Bronchial epithelial cell (primary cell): ENCODE measurements at regions not wholly inside any gene's neighbourhood (a gene's known extent, or its start where the extent isn't known, plus 50 kb on each side); places are given as distances from the start of the nearest gene placed in this dataset.

Experiments
- DNase-seq: peaks from one replicate; pipeline ENCODE4 v3.0.0-alpha.2; 2010; ENCODE audit warnings: low read depth
- FAIRE-seq: peaks from 2 replicates; lab custom pipeline; 2011; peaks lifted over from hg19 to GRCh38; lab: Jason Lieb, UNC
- H3K27me3 ChIP-seq: 2 replicates; pipeline ENCODE4 v1.5.1; 2011; ENCODE audit warnings: low read length; ENCODE audit not compliant: control insufficient read depth, insufficient read depth
- H3K36me3 ChIP-seq: 2 replicates; pipeline ENCODE4 v1.5.1; 2011; ENCODE audit warnings: low read length; ENCODE audit not compliant: control insufficient read depth, insufficient read depth
- H3K4me3 ChIP-seq: 2 replicates; pipeline ENCODE4 v1.5.1; 2011; ENCODE audit warnings: mild to moderate bottlenecking, low read depth, low read length, control low read depth
- CTCF ChIP-seq: IDR thresholded peaks from 2 replicates; pipeline ENCODE4 v1.5.1; 2011; ENCODE audit warnings: mild to moderate bottlenecking, moderate library complexity, low read length, control low read depth, inconsistent platforms; ENCODE audit not compliant: insufficient read depth, severe bottlenecking

- no peak for TF ChIP-seq CTCF
- DNase-seq (no peak), FAIRE-seq (no peak)
- no peak overlapping the region for H3K4me3 ChIP-seq
- H3K27me3 ChIP-seq = no peaks in the 10 kb centered on the region
- no peaks in the 10 kb centered on the region for H3K36me3 ChIP-seq
Observed at GRCh38 chr6:150312844-150313584, 55.8 kb upstream of the IYD start.

- no peak for FAIRE-seq
- Histone ChIP-seq H3K4me3 (no peak overlapping the region), H3K27me3 (no peaks in the 10 kb centered on the region), H3K36me3 (no peaks in the 10 kb centered on the region)
- TF ChIP-seq CTCF = no peak
- DNase-seq = no peak
Observed at GRCh38 chr6:150313781-150314180, 55.0 kb upstream of the IYD start.

- H3K27me3 ChIP-seq = no peaks in the 10 kb centered on the region
- H3K4me3 ChIP-seq = no peak overlapping the region
- no peaks in the 10 kb centered on the region for H3K36me3 ChIP-seq
- no peak for TF ChIP-seq CTCF
- DNase-seq (no peak), FAIRE-seq (no peak)
Observed at GRCh38 chr6:150314230-150315188, 54.3 kb upstream of the IYD start.

GRCh38 chr6:150315626-150316025, 53.2 kb upstream of the IYD start:
- H3K4me3 ChIP-seq = no peak overlapping the region
- no peaks in the 10 kb centered on the region for H3K36me3 ChIP-seq
- no peak for FAIRE-seq
- no peaks in the 10 kb centered on the region for H3K27me3 ChIP-seq
- no peak for TF ChIP-seq CTCF
- no peak for DNase-seq

GRCh38 chr6:150316936-150317335, 51.9 kb upstream of the IYD start:
- no peak for FAIRE-seq
- H3K36me3 ChIP-seq = no peaks in the 10 kb centered on the region
- TF ChIP-seq CTCF = no peak

More at GRCh38 chr6:150316936-150317335, 51.9 kb upstream of the IYD start:
- no peak for DNase-seq
- H3K4me3 ChIP-seq = no peak overlapping the region
- H3K27me3 ChIP-seq = no peaks in the 10 kb centered on the region
